GM23338 (cell line): ENCODE measurements at regions not wholly inside any gene's neighbourhood (a gene's known extent, or its start where the extent isn't known, plus 50 kb on each side); places are given as distances from the start of the nearest gene placed in this dataset.

Source experiments
- CREB1 ChIP-seq: fragments of 250-450 bp; sonication (Bioruptor Pico); IDR thresholded peaks from 2 replicates; pipeline ENCODE4 v1.5.0; 2020; ENCODE audit warnings: low read depth, mild to moderate bottlenecking, moderate library complexity
- CTCF ChIP-seq, 2 experiments: fragments of 200-600 bp in 1 of 2; sonication (generic) in 1 of 2; conservative IDR thresholded peaks; 2 replicates each; pipeline versions ENCODE4 v1.5.1 to v1.6.1; 2016 to 2017; ENCODE audit warnings: antibody characterized with exemption in 2 of 2, low read depth in 2 of 2, mild to moderate bottlenecking in 2 of 2, moderate library complexity in 1 of 2
- EZH2 ChIP-seq: fragments of 200-600 bp; sonication (generic); IDR thresholded peaks from one replicate; pipeline ENCODE4 v1.8.0; 2017; ENCODE audit warnings: antibody characterized with exemption, mild to moderate bottlenecking, low read depth; ENCODE audit not compliant: unreplicated experiment
- JUNB ChIP-seq: IDR thresholded peaks from one replicate; pipeline ENCODE4 v1.6.1; 2016; ENCODE audit warnings: antibody characterized with exemption; ENCODE audit not compliant: unreplicated experiment
- POLR2AphosphoS5 ChIP-seq: IDR thresholded peaks from 2 replicates; pipeline ENCODE4 v1.6.1; 2016; ENCODE audit warnings: antibody characterized with exemption, low read depth
- TF ChIP-seq, protein P1 (sequence below): IDR thresholded peaks from one replicate; pipeline ENCODE4 v1.6.1; 2018; ENCODE audit warnings: antibody characterized with exemption; ENCODE audit not compliant: unreplicated experiment

DNA sequence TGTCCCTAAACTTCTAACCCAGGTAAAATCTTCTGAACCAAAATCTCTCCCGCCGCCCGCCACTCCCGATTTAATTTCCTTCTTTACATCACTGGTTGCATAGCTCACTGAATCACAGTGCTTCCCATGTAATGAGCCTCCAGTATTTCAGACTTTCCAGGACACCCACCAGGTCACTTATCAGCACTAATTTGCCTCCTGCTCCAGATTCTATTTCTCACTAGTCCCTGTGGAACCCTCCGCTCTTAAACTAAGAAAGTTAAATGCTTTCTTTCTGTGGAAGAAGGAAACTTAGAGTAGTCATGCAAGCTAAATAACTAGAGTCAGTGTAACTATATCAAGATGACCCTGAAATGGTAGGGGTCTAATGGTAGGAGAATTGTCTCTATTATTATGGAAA, 106.6 kb upstream of the OPCML start:
- TF ChIP-seq CTCF (conservative IDR thresholded peaks at IDR 0.05; ENCODE audit: low read depth in 2 of 2) (no peak), POLR2AphosphoS5 (no peak), EZH2 (no peak), CREB1 (CRISPR knock-in tag) (no peak), JUNB (no peak)
- TF ChIP-seq, protein P1, sequence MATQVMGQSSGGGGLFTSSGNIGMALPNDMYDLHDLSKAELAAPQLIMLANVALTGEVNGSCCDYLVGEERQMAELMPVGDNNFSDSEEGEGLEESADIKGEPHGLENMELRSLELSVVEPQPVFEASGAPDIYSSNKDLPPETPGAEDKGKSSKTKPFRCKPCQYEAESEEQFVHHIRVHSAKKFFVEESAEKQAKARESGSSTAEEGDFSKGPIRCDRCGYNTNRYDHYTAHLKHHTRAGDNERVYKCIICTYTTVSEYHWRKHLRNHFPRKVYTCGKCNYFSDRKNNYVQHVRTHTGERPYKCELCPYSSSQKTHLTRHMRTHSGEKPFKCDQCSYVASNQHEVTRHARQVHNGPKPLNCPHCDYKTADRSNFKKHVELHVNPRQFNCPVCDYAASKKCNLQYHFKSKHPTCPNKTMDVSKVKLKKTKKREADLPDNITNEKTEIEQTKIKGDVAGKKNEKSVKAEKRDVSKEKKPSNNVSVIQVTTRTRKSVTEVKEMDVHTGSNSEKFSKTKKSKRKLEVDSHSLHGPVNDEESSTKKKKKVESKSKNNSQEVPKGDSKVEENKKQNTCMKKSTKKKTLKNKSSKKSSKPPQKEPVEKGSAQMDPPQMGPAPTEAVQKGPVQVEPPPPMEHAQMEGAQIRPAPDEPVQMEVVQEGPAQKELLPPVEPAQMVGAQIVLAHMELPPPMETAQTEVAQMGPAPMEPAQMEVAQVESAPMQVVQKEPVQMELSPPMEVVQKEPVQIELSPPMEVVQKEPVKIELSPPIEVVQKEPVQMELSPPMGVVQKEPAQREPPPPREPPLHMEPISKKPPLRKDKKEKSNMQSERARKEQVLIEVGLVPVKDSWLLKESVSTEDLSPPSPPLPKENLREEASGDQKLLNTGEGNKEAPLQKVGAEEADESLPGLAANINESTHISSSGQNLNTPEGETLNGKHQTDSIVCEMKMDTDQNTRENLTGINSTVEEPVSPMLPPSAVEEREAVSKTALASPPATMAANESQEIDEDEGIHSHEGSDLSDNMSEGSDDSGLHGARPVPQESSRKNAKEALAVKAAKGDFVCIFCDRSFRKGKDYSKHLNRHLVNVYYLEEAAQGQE: no peak
